ENCODE measurements at regions not wholly inside any gene's neighbourhood (a gene's known extent, or its start where the extent isn't known, plus 50 kb on each side); places are given as distances from the start of the nearest gene placed in this dataset.

GRCh38 chr2:236317938-236318396 lies 53.8 kb upstream of the ASB18 start:
- in situ Hi-C loops (cut with HindIII; ENCODE audit: low pct_unique_long_range_greater_than_20kb, low sequenced_read_pairs), result no loop called here
- no peak for DNase-seq (ENCODE audit: low read depth, low spot score)

GRCh38 chr2:236318401-236318800 lies 54.2 kb upstream of the ASB18 start:
- no peak for DNase-seq (ENCODE audit: low read depth, low spot score)
- in situ Hi-C loops (cut with HindIII; ENCODE audit: low pct_unique_long_range_greater_than_20kb, low sequenced_read_pairs), result no loop called here

- in situ Hi-C loops (cut with HindIII; ENCODE audit: low pct_unique_long_range_greater_than_20kb, low sequenced_read_pairs), result no loop called here
- DNase-seq (ENCODE audit: low read depth, low spot score), result peak; percentile 10
Observed at GRCh38 chr2:236319036-236319435, 54.8 kb upstream of the ASB18 start.

- DNase-seq (ENCODE audit: low read depth, low spot score), result peak; percentile 32
- in situ Hi-C loops (cut with HindIII; ENCODE audit: low pct_unique_long_range_greater_than_20kb, low sequenced_read_pairs), result no loop called here
Observed at GRCh38 chr2:236321415-236321814, 57.2 kb upstream of the ASB18 start.

GRCh38 chr2:236333417-236334121 lies 69.4 kb upstream of the ASB18 start:
- in situ Hi-C loops (cut with HindIII; ENCODE audit: low pct_unique_long_range_greater_than_20kb, low sequenced_read_pairs), result no loop called here
- no peak for DNase-seq (ENCODE audit: low read depth, low spot score)

GRCh38 chr2:236334122-236334876 lies 70.1 kb upstream of the ASB18 start:
- in situ Hi-C loops (cut with HindIII; ENCODE audit: low pct_unique_long_range_greater_than_20kb, low sequenced_read_pairs), result no loop called here
- no peak for DNase-seq (ENCODE audit: low read depth, low spot score)

GRCh38 chr2:236335696-236336574 lies 71.7 kb upstream of the ASB18 start:
- in situ Hi-C loops (cut with HindIII; ENCODE audit: low pct_unique_long_range_greater_than_20kb, low sequenced_read_pairs), result no loop called here
- DNase-seq (ENCODE audit: low read depth, low spot score), result no peak

GRCh38 chr2:236336575-236337464 lies 72.6 kb upstream of the ASB18 start:
- DNase-seq (ENCODE audit: low read depth, low spot score), result no peak
- in situ Hi-C loops (cut with HindIII; ENCODE audit: low pct_unique_long_range_greater_than_20kb, low sequenced_read_pairs), result no loop called here

GRCh38 chr2:236337465-236338325 lies 73.5 kb upstream of the ASB18 start:
- in situ Hi-C loops (cut with HindIII; ENCODE audit: low pct_unique_long_range_greater_than_20kb, low sequenced_read_pairs), result no loop called here
- DNase-seq (ENCODE audit: low read depth, low spot score), result no peak

- in situ Hi-C loops (cut with HindIII; ENCODE audit: low pct_unique_long_range_greater_than_20kb, low sequenced_read_pairs), result no loop called here
- no peak for DNase-seq (ENCODE audit: low read depth, low spot score)
Observed at GRCh38 chr2:236338495-236339184, 74.4 kb upstream of the ASB18 start.

- DNase-seq (ENCODE audit: low read depth, low spot score), result no peak
- in situ Hi-C loops (cut with HindIII; ENCODE audit: low pct_unique_long_range_greater_than_20kb, low sequenced_read_pairs), result no loop called here
Observed at GRCh38 chr2:236340251-236340650, 76.0 kb upstream of the ASB18 start.

- in situ Hi-C loops (cut with HindIII; ENCODE audit: low pct_unique_long_range_greater_than_20kb, low sequenced_read_pairs), result no loop called here
- no peak for DNase-seq (ENCODE audit: low read depth, low spot score)
Observed at GRCh38 chr2:236341067-236341466, 76.9 kb upstream of the ASB18 start.

- in situ Hi-C loops (cut with HindIII; ENCODE audit: low pct_unique_long_range_greater_than_20kb, low sequenced_read_pairs), result no loop called here
- DNase-seq (ENCODE audit: low read depth, low spot score), result no peak
Observed at GRCh38 chr2:236341721-236342120, 77.5 kb upstream of the ASB18 start.

- in situ Hi-C loops (cut with HindIII; ENCODE audit: low pct_unique_long_range_greater_than_20kb, low sequenced_read_pairs), result no loop called here
- DNase-seq (ENCODE audit: low read depth, low spot score), result no peak
Observed at GRCh38 chr2:236342507-236342906, 78.3 kb upstream of the ASB18 start.

- no peak for DNase-seq (ENCODE audit: low read depth, low spot score)
- in situ Hi-C loops (cut with HindIII; ENCODE audit: low pct_unique_long_range_greater_than_20kb, low sequenced_read_pairs), result no loop called here
Observed at GRCh38 chr2:236342951-236343350, 78.7 kb upstream of the ASB18 start.

Measured in SK-MEL-5 (cell line).